GM21786 (cell line): ENCODE measurements at regions not wholly inside any gene's neighbourhood (a gene's known extent, or its start where the extent isn't known, plus 50 kb on each side); places are given as distances from the start of the nearest gene placed in this dataset.
"Not testable (repeated sequence)": the region's sequence is repeated elsewhere in the genome, so short reads cannot be mapped to it uniquely, and the experiment has no call there.

Experiments used
- ATAC-seq: cut with Tn5 transposase; IDR thresholded peaks from one replicate; pipeline ENCODE4 v1.9.1; 2021; ENCODE audit not compliant: unreplicated experiment

DNA sequence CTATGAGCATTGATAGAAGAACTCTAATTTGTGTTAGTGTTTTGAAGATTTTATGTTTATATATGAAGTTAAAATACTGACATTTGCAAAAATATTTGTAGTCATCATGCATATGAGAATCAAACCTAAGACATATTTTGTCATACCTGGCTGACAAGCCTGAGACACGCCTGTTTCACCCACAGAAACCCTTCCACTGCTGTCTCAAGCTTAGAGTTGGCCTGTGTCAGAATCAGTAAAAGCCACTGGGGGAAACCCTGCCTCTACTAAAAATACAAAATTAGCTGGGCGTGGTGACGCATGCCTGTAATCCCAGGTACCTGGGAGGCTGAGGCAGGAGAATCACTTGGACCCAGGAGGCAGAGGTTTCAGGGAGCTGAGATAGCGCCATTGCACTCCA, 218.0 kb upstream of the C1QTNF3 start:
- ATAC-seq: not testable (repeated sequence)

DNA sequence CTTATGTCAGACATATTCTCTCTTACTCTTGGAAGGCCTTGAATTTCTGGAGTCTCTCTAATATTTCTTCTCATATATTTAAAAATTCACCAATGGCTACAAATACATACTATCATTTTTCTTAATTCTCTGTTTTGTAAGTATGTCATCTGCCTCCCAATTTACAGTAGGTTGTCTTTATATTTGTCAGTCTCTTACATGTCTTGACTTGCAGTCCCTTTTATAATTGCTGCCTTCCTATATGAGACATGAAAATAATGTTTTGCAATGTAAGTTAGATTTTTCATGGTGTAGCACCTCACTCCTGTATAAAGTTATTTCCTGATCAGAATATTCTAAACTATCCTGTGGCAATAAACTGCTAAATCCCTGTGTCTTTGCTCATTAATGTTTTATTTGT, 223.1 kb upstream of the C1QTNF3 start:
- ATAC-seq: not testable (repeated sequence)

DNA sequence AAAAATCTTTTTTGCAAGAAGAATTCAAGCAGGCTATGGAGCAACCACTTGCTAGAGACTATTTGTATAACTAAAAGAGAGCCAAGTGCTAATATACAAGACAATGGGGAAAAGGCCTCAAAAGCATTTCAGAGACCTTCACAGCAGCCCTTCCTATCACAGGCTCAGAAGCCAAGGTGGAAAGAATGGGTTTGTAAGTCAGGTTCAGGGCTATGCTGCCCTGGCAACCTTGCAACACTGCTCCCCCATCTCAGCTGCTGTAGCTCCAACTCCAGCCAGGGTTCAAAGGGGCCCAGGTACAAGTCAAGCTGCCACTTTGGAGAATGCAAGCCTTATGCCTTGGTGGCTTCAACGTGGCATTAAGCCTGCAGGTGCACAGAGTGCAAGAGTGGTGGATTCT, 253.7 kb upstream of the C1QTNF3 start:
- ATAC-seq: not testable (repeated sequence)

DNA sequence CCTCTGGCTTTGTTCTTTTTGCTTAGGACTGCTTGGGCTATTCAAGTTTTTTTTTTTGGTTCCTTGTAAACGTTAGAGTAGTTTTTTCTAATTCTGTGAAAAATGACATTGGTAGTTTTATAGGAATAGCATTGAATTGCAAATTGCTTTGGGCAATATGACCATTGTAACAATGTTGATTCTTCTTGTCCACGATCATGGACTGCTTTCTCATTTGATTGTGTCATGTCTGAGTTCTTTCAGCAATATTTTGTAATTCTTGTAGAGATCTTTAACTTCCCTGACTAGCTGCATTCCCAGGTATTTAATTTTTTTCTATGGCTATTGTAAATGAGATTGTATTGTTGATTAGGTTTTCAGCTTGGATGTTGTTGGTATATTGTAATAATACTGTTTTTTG, 286.2 kb upstream of the C1QTNF3 start:
- not testable (repeated sequence) for ATAC-seq

DNA sequence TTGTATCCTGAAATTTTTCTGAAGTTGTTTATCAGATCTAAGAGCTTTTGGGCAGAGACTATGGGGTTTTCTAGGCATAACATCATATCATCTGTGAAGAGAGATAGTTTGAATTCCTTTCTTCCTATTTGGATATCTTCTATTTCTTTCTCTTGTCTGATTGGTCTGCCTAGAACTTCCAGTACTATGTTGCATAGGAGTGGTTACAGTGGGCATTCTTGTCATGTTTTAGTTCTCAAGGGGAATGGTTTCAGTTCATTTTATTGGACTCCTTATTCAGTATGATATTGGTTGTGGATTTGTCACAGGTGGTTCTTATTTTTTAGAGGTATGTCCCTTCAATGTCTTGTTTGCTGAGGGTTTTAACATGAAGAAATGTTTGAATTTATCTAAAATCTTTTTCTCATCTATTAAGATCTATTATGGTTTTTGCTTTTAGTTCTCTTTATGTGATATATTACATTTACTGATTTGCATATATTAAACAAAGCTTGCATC, 286.6 kb upstream of the C1QTNF3 start:
- not testable (repeated sequence) for ATAC-seq

DNA sequence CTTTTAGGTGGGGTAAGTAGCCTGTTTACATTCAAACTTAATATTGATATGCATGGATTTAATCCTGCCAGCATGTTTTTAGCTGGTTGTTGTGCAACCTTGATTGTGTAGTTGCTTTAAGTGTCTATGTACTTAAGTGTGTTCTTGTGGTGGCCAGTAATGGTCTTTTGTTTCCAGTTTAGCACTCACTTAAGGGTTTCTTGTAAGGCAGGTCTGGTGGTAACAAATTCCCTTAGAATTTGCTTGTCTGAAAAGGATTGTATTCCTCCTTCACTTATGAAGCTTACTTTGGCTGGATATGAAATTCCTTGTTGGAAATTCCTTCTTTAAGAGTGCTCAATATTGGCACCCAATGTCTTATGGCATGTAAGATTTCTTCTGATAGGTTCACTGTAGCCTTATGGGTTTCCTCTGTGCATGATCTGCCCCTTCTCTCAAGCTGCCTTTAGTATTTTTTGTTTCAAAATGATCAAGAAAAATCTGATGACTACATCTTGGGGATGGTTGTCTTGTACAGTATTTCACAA, 289.0 kb upstream of the C1QTNF3 start:
- ATAC-seq: not testable (repeated sequence)

DNA sequence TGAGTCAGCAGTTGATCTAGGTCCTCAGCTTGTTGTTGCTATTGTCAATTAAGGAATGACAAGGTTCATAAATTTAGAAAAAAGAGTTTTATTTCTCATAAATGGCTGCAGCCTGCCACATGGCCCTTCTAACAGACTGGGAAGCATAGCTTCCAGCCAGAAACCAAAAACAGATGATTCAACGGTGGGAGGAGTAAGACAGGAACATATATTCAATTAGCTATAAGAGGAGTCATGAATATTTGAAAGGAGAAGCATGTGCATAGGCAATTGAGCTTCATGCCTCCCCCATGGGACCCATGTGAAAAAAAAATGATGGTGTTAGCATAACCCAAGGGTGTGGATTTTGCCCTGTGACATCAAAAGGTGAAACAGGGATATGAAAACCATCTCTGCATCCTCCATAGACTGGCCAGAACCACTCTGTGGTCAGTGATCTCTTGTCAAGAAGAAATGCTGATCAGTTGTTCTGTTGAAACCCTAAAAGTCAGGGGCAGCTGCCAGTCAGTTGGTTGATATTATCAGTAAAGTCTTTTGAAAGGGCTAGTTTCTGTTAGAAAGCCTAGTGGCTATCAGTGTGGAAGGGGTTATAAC, 296.5 kb upstream of the C1QTNF3 start:
- not testable (repeated sequence) for ATAC-seq

DNA sequence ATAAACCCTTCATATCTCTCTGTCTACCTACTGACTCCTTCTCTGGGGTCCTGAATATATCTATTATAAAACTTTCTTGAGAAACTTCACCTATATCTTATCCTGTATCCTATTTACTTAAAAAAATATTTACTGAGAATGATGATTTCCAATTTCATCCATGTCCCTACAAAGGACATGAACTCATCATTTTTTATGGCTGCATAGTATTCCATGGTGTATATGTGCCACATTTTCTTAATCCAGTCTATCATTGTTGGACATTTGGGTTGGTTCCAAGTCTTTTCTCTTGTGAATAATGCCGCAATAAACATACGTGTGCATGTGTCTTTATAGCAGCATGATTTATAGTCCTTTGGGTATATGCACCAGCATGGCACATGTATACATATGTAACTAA, 301.7 kb upstream of the RAI14 start:
- ATAC-seq: not testable (repeated sequence)

DNA sequence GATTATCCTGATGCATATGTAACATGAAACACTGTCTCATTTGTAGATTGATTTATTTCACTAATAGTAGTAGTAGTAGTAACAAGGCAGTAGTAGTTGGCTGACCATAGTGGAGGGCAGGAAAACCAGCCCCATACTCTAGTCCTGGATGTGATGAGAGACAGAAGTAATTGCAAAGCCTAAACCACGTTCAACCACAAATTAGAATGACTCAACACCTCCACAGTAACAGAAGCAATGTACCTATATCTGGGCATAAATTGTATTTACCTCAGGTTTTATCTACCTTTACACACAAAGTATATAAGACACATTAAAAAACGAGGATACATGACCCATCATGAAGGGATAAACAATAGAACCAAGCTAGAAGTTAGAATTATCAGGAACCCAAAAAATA, 284.7 kb upstream of the RAI14 start:
- ATAC-seq: not testable (repeated sequence)

DNA sequence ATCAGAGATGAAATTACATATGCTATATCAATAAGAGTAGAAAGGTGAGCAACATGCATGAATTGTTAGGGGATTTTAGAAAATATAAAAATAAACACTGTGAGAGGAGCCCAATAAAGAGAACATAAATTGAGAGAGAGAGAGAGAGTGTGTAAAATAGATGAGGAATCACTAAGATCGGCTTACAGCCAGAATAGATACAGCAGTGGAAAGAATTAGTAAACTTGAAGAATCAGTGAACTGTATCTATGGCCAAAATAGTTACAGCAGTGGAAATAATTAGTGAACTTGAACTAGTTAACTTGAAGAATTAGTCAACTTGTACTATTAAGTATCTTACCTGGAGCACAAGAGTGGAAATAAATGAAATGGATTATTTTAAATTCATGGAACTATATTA, 284.3 kb upstream of the RAI14 start:
- not testable (repeated sequence) for ATAC-seq

DNA sequence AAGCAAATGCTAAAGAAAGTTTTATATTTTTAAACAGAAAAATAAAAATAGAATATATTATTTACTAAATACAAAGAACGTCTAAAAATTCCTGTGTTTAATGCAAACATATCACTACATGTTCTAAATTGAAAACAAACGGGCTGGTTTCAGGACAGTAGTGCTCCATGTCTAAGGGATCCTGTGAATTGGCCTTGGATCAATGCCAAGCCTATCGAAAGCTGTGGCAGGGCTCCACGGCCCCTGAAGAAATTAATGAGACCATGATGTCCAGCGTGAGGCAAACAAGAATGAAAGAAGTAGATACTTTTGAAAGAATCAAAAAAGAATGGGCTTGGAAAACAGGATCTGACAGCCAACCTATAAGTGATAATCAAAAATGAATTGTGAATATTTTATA, 283.4 kb upstream of the RAI14 start:
- not testable (repeated sequence) for ATAC-seq

DNA sequence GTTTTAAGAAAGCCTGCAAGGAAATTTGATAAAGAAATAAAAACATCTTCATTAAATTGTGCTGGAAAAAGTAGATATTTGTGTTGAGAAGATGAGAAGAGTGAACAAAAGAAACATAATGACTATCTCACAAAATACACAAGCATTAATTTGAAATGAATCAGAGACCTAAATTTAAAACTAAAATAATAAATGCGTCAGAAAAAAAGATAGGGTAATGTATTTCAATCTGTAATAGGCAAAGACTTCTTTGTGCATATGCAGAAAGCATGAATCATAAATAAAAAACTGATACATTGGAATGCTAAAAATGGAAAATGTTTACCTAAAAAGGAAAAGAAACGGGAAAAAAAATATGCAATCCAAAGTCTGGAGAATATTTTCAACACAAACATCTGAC, 278.5 kb upstream of the RAI14 start:
- ATAC-seq: not testable (repeated sequence)

DNA sequence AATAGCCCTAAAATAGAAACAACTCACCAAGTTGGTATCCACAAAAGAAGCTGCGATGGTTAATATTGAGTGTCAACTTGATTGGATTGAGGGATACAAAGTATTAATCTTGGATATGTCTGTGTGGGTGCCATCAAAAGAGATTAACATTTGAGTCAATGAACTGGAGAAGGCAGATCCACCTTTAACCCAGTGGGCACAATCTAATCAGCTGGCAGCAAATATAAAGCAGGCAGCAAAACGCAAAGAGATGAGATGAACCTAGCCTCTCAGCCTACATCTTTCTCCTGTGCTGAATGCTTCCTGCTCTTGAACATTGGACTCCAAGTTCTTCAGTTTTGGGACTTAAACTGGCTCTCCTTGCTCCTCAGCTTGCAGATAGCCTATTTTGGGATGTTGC, 277.6 kb upstream of the RAI14 start:
- ATAC-seq: not testable (repeated sequence)

DNA sequence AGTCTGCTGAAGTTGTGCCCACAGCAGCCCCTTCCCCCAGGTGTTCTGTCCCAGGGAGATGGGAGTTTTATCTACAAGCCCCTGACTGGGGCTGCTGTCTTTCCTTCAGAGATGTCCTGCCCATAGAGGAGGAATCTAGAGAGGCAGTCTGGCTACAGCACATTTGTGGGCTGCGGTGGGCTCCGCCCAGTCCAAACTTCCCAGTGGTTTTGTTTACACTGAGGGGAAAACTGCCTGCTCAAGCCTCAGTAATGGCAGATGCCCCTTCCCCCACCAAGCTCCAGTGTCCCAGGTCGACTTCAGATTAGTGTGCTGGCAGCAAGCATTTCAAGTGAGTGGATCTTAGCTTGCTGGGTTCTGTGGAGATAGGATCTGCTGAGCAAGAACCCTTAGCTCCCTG, 267.4 kb upstream of the RAI14 start:
- not testable (repeated sequence) for ATAC-seq

DNA sequence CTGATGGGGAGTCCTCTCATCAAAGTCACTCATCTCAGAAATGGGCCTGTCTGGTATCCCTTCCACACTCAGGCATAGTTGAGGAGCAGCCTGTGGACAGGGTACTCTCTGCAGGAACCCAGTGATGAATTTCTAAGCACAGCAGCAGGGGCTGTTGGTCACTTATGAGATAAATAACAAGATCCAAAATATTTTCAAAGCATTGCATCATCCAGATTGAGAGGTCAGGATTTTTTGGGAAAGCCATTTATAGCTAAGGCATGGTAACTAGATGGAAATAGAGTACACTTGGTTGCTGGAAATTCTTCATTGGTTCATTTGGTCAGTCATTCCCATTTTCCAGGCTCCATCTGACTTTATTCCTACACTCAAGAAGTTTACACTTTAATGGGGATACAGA, 246.8 kb upstream of the RAI14 start:
- no peak for ATAC-seq

DNA sequence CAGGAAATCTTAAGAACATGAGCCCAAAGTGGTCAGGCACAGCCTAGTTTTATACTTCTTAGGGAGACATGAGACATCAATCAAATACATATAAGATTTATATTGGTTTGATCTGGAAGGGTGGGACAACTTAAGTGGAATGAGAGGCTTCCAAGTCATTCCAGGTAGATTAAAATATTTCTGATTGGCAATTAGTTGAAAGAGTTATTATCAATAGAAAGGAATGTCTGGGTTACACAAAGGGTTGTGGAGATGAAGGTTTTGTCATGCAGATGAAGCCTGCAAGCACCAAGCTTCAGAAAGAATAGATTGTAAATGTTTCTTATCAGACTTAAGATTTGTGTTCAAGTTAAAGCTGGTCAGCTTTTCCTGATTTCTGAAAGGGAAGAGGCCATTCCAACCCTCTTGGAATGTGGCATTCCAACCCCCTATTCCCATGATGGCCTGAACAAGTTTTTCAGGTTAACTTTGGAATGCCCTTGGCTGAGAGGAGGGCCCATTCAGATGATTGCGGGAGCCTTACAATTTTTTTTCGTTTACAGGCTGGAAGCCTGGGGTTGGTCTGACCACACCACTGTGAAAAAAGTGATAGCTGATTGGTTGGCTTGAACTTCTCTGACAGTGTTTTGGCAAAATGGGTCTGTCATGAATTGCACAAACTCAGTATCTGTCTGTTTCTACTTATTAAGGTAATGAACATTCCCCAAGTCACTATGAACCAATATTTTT, 245.6 kb upstream of the RAI14 start:
- ATAC-seq: no peak

DNA sequence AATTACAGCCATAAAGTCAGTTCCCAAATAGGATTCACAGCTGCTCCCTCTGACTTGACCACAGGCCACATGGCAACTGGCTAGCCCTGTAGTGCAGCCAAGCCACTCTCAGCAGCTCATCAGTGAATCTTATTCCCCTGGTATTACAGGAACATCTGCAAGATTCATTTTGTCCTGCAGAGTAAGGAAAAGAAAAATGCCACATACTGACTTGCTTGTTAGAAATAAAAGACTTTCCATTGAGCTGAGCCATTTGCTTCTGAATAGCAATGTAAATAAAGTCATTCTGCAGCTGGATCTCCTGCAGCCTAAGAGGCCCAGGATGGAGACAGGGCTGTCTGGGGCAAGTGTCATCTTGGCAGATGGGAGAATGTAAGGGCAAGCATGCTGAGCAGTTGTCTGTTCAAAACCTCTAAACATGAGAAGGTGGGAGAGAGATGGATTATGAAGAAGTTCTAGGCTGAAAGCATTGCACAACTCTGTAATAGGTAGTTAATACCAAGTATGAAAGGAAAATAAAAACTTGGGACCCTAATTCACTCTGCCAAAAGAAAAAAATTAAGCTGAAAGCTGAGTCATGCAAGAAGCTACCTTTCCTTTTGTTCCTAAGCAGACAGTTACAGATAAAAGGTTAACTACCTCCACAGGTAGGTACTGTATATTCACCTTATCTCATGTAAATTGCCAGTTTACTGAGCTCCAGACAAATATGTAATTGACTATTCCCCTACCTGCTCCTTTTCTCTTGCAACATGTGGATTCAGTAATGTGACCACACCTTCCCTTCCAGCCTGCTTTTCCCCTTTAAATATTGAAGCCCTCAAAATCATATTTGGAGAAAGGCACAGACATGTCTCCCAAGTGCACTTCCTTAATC, 244.4 kb upstream of the RAI14 start:
- ATAC-seq: no peak

DNA sequence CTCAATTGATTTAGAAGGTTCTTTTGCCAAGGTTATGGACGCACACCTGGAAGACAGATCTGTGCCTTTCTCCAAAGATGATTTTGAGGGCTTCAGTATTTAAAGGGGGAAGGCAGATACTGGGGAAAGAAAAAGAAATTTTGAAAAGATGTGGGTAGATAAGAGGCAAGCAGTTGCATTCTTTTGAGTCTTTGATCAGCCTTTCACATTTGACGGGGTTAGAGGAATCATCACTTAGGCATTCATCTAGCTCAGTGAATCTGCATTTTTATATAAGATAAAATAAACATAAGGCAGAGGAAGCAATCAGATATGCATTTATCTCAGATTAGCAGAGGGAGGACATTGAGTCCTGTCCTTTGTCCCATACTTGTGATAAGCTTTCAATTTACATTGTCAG, 243.4 kb upstream of the RAI14 start:
- ATAC-seq: no peak

DNA sequence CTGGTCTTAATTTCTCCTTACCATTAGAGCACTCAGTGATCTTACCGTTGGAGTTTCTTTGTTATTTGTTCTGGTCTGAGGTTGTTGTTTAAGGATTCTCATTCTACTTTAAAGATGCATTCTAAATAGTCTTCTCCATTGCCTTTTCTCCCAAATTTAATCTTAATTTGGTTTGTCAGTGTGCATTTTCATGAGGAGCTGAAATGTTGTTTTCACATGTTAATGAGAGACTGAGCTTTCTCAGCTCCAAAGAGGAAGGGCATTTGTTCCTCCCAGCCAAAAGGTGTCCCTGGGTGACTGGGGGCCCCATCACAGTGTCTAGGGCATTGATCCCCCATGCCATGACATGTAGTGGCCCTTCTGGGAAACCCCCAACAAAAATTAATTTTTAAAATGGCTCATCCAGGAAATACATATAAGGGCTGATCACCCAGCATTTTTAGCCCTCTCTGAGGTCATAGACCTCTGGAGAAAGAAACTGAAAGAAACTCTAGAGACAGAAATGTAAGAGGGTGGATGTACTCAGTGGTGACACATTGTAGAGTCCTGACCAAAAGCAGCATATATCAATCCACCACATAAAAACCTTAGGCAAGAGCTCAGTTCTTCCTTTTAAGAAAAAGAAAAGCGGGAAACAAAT, 240.4 kb upstream of the RAI14 start:
- peak; percentile 100 for ATAC-seq

DNA sequence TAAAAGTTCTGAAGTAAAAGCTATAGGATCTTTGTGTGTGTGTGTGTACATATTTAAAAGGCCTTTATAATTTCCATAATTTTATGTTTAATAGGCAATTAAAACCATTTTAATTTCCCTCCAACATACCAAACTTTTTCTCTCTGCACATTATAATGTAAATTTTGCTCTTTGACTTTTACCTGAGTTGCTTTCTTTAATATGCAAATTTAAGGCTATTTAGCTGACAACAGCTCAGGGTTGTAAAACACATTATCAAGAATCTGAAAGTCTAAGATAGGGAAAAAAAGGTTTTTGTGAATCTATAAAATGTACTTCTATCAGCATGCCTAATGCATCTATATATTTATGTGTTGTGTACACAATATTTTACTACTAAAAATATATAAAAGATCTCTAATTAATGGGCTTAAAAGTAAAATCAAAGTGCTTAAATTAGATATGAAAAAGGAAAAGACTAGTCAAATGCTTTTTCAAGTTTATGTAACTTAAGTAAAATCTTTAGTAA, 239.6 kb upstream of the RAI14 start:
- no peak for ATAC-seq

DNA sequence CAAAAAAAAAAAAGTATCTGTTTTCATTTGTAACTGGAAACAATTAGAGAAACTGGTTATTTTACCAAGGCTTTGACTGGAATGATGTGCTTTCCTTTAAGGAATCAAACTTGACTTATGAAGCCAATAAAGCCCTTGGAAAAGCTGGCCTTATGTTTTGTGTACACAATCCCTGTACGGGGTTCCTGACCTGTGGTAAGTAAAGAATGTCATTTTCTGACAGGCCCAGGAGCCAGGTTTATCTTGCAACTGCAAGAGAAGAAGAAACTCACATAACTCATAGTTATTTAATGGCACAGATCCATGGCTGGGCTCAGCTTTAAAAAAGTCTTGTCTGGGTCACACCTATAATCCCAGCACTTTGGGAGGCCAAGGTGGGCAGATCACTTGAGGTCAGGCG, 235.9 kb upstream of the RAI14 start:
- ATAC-seq: not testable (repeated sequence)
